ENCODE measurements at regions not wholly inside any gene's neighbourhood (a gene's known extent, or its start where the extent isn't known, plus 50 kb on each side); places are given as distances from the start of the nearest gene placed in this dataset.
A peak's percentile ranks its signal among the peaks of the same experiment; 100 is the strongest.

- DNase-seq (ENCODE audit: low read depth, low spot score): no peak
Observed at GRCh38 chr4:57430726-57431125, 320.5 kb upstream of the IGFBP7 start.

- peak; percentile 15 for DNase-seq (ENCODE audit: low read depth, low spot score)
Observed at GRCh38 chr4:57426779-57427395, 316.7 kb upstream of the IGFBP7 start.

- no peak for DNase-seq (ENCODE audit: low read depth, low spot score)
Observed at GRCh38 chr4:57425610-57426009, 315.4 kb upstream of the IGFBP7 start.

GRCh38 chr4:57424232-57424897, 314.2 kb upstream of the IGFBP7 start:
- DNase-seq (ENCODE audit: low read depth, low spot score): peak; percentile 36

GRCh38 chr4:57418133-57418532, 307.9 kb upstream of the IGFBP7 start:
- DNase-seq (ENCODE audit: low read depth, low spot score): no peak

- DNase-seq (ENCODE audit: low read depth, low spot score): no peak
Observed at GRCh38 chr4:57412259-57413054, 302.3 kb upstream of the IGFBP7 start.

- DNase-seq (ENCODE audit: low read depth, low spot score): no peak
Observed at GRCh38 chr4:57410331-57411052, 300.3 kb upstream of the IGFBP7 start.

GRCh38 chr4:57405359-57405758, 295.2 kb upstream of the IGFBP7 start:
- DNase-seq (ENCODE audit: low read depth, low spot score): no peak

GRCh38 chr4:57404483-57404882, 294.3 kb upstream of the IGFBP7 start:
- DNase-seq (ENCODE audit: low read depth, low spot score): no peak

GRCh38 chr4:57403591-57403990, 293.4 kb upstream of the IGFBP7 start:
- DNase-seq (ENCODE audit: low read depth, low spot score): no peak

- no peak for DNase-seq (ENCODE audit: low read depth, low spot score)
Observed at GRCh38 chr4:57401586-57401985, 291.4 kb upstream of the IGFBP7 start.

GRCh38 chr4:57378766-57379165, 268.6 kb upstream of the IGFBP7 start:
- DNase-seq (ENCODE audit: low read depth, low spot score): no peak

GRCh38 chr4:57374866-57375595, 264.8 kb upstream of the IGFBP7 start:
- no peak for DNase-seq (ENCODE audit: low read depth, low spot score)

- no peak for DNase-seq (ENCODE audit: low read depth, low spot score)
Observed at GRCh38 chr4:57373991-57374390, 263.8 kb upstream of the IGFBP7 start.

- DNase-seq (ENCODE audit: low read depth, low spot score): no peak
Observed at GRCh38 chr4:57371671-57372070, 261.5 kb upstream of the IGFBP7 start.

- no peak for DNase-seq (ENCODE audit: low read depth, low spot score)
Observed at GRCh38 chr4:57370691-57371090, 260.5 kb upstream of the IGFBP7 start.

- DNase-seq (ENCODE audit: low read depth, low spot score): no peak
Observed at GRCh38 chr4:57369446-57369845, 259.3 kb upstream of the IGFBP7 start.

- no peak for DNase-seq (ENCODE audit: low read depth, low spot score)
Observed at GRCh38 chr4:57364255-57364654, 254.1 kb upstream of the IGFBP7 start.

GRCh38 chr4:57363346-57363745, 253.2 kb upstream of the IGFBP7 start:
- DNase-seq (ENCODE audit: low read depth, low spot score): no peak

- no peak for DNase-seq (ENCODE audit: low read depth, low spot score)
Observed at GRCh38 chr4:57360681-57361080, 250.5 kb upstream of the IGFBP7 start.

GRCh38 chr4:57355101-57355665, 245.0 kb upstream of the IGFBP7 start:
- no peak for DNase-seq (ENCODE audit: low read depth, low spot score)

Data from pulmonary artery endothelial cell (primary cell).